HG03442 (cell line): ENCODE measurements at regions not wholly inside any gene's neighbourhood (a gene's known extent, or its start where the extent isn't known, plus 50 kb on each side); places are given as distances from the start of the nearest gene placed in this dataset.
A peak's percentile ranks its signal among the peaks of the same experiment; 100 is the strongest.
"Not testable (repeated sequence)": the region's sequence is repeated elsewhere in the genome, so short reads cannot be mapped to it uniquely, and the experiment has no call there.

ENCODE experiments used
- ATAC-seq: cut with Tn5 transposase; IDR thresholded peaks from one replicate; pipeline ENCODE4 v1.9.1; 2021; ENCODE audit warnings: mild to moderate bottlenecking, moderate library complexity; ENCODE audit not compliant: unreplicated experiment

- ATAC-seq = no peak
Observed at GRCh38 chr6:139473731-139474130, 99.3 kb upstream of the CITED2 start.

GRCh38 chr6:139473231-139473701, 98.8 kb upstream of the CITED2 start:
- no peak for ATAC-seq

- ATAC-seq = no peak
Observed at GRCh38 chr6:139472351-139473015, 98.0 kb upstream of the CITED2 start.

GRCh38 chr6:139470997-139471396, 96.5 kb upstream of the CITED2 start:
- ATAC-seq = no peak

GRCh38 chr6:139468178-139468819, 93.9 kb upstream of the CITED2 start:
- no peak for ATAC-seq

GRCh38 chr6:139457476-139457875, 83.0 kb upstream of the CITED2 start:
- no peak for ATAC-seq

- no peak for ATAC-seq
Observed at GRCh38 chr6:139452148-139452876, 77.9 kb upstream of the CITED2 start.

GRCh38 chr6:139449611-139450000, 75.2 kb upstream of the CITED2 start:
- ATAC-seq = no peak

GRCh38 chr6:139448998-139449610, 74.7 kb upstream of the CITED2 start:
- ATAC-seq = no peak

- ATAC-seq = peak; percentile 91
Observed at GRCh38 chr6:139448051-139448649, 73.7 kb upstream of the CITED2 start.

- ATAC-seq = no peak
Observed at GRCh38 chr6:139447656-139447975, 73.2 kb upstream of the CITED2 start.

- no peak for ATAC-seq
Observed at GRCh38 chr6:139446768-139447655, 72.6 kb upstream of the CITED2 start.

GRCh38 chr6:139446138-139446715, 71.8 kb upstream of the CITED2 start:
- no peak for ATAC-seq

GRCh38 chr6:139444273-139444787, 69.9 kb upstream of the CITED2 start:
- ATAC-seq = not testable (repeated sequence)

GRCh38 chr6:139443231-139444112, 69.0 kb upstream of the CITED2 start:
- no peak for ATAC-seq

- no peak for ATAC-seq
Observed at GRCh38 chr6:139442188-139442671, 67.8 kb upstream of the CITED2 start.

- no peak for ATAC-seq
Observed at GRCh38 chr6:139439349-139439748, 64.9 kb upstream of the CITED2 start.

GRCh38 chr6:139438775-139439174, 64.3 kb upstream of the CITED2 start:
- ATAC-seq = no peak

GRCh38 chr6:139436957-139437348, 62.5 kb upstream of the CITED2 start:
- no peak for ATAC-seq
